H1 (cell line): ENCODE measurements at regions not wholly inside any gene's neighbourhood (a gene's known extent, or its start where the extent isn't known, plus 50 kb on each side); places are given as distances from the start of the nearest gene placed in this dataset.

Experiments
- CTCF ChIA-PET: fragments of 300-600 bp; sonication (Branson Sonifier 250); formaldehyde crosslinking; loops from one replicate; lab custom pipeline; 2021; ENCODE audit not compliant: partially characterized antibody; lab: Charles Lee
- POLR2A ChIA-PET: fragments of 300-600 bp; sonication (Branson Sonifier 250); formaldehyde crosslinking; loops from one replicate; lab custom pipeline; 2021; ENCODE audit warnings: inconsistent platforms; ENCODE audit not compliant: partially characterized antibody; lab: Charles Lee
- DNase-seq, 2 experiments: peaks; one replicate each; pipeline versions ENCODE4 v3.0.0 to v3.0.0-alpha.2; 2010 to 2022; ENCODE audit warnings: low spot score in 2 of 2, low read depth in 1 of 2, mixed read lengths in 1 of 2
- FAIRE-seq: peaks from 2 replicates; lab custom pipeline; 2011; peaks lifted over from hg19 to GRCh38; lab: Jason Lieb, UNC
- H2AFZ ChIP-seq: 2 replicates; pipeline ENCODE4 v1.8.1; 2012; ENCODE audit warnings: low read length, inconsistent platforms
- H2AK5ac ChIP-seq: 2 replicates; pipeline ENCODE4 v1.6.1; 2013; ENCODE audit warnings: low read depth, low read length
- H2BK120ac ChIP-seq: replicated peaks from 2 replicates; pipeline ENCODE3; 2013; ENCODE audit warnings: low read depth, low read length, inconsistent platforms
- H2BK12ac ChIP-seq: 2 replicates; pipeline ENCODE4 v1.6.1; 2013; ENCODE audit warnings: low read depth, low read length
- H2BK15ac ChIP-seq: 2 replicates; pipeline ENCODE4 v1.6.1; 2013; ENCODE audit warnings: low read length
- H2BK20ac ChIP-seq: 2 replicates; pipeline ENCODE4 v1.6.1; 2013; ENCODE audit warnings: low read length
- H2BK5ac ChIP-seq: 2 replicates; pipeline ENCODE4 v1.6.1; 2013; ENCODE audit warnings: low read depth, low read length
- H3K14ac ChIP-seq: 2 replicates; pipeline ENCODE4 v1.6.1; 2013; ENCODE audit warnings: inconsistent platforms; ENCODE audit not compliant: insufficient read length
- H3K18ac ChIP-seq: 2 replicates; pipeline ENCODE4 v1.6.1; 2013; ENCODE audit warnings: low read length; ENCODE audit errors: extremely low read depth
- H3K23ac ChIP-seq: 2 replicates; pipeline ENCODE4 v1.6.1; 2013; ENCODE audit warnings: inconsistent platforms; ENCODE audit not compliant: insufficient read length
- H3K23me2 ChIP-seq: 2 replicates; pipeline ENCODE4 v1.6.1; 2013; ENCODE audit warnings: low read depth, low read length
- H3K27ac ChIP-seq: 2 replicates; pipeline ENCODE4 v1.6.1; 2011; ENCODE audit warnings: low read depth, low read length, inconsistent platforms
- H3K27me3 ChIP-seq, 4 experiments: replicated peaks in 1 of 4; 1 replicate in 1 of 4; 2 replicates in 3 of 4; pipeline versions ENCODE4 v1.6.1 to v1.8.1; 2011 to 2013; ENCODE audit warnings: low read length in 3 of 4, mild to moderate bottlenecking in 3 of 4, inconsistent platforms in 2 of 4, mixed read lengths in 2 of 4, moderate library complexity in 1 of 4; ENCODE audit not compliant: control insufficient read depth in 3 of 4, insufficient read depth in 3 of 4; ENCODE audit errors: extremely low read depth in 1 of 4
- H3K36me3 ChIP-seq, 4 experiments: 2 replicates each; pipeline versions ENCODE4 v1.6.1 to v1.8.1; 2011 to 2013; ENCODE audit warnings: mild to moderate bottlenecking in 4 of 4, low read length in 3 of 4, moderate library complexity in 2 of 4, control low read depth in 1 of 4, inconsistent platforms in 1 of 4; ENCODE audit not compliant: insufficient read depth in 4 of 4, control insufficient read depth in 2 of 4
- H3K4ac ChIP-seq: replicated peaks from 2 replicates; pipeline ENCODE3; 2013; ENCODE audit warnings: low read length, low read depth, mixed read lengths, inconsistent platforms; ENCODE audit not compliant: insufficient read length
- H3K4me1 ChIP-seq, 4 experiments: replicated peaks in 1 of 4; 1 replicate in 1 of 4; 2 replicates in 3 of 4; pipeline versions ENCODE4 v1.6.1 to v1.8.1; 2011 to 2013; ENCODE audit warnings: low read length in 3 of 4, inconsistent platforms in 2 of 4, mixed read lengths in 1 of 4; ENCODE audit not compliant: insufficient read depth in 4 of 4, control insufficient read depth in 3 of 4
- H3K4me2 ChIP-seq, 2 experiments: 2 replicates each; pipeline versions ENCODE4 v1.6.1 to v1.8.1; 2011 to 2013; ENCODE audit warnings: low read depth in 2 of 2, low read length in 2 of 2, control low read depth in 1 of 2, inconsistent platforms in 1 of 2, mild to moderate bottlenecking in 1 of 2; ENCODE audit not compliant: insufficient read depth in 1 of 2
- H3K4me3 ChIP-seq, 4 experiments: fragments of 200-600, 300-600 bp in 1 of 4; sonication (generic), shearing (Covaris generic), sonication (Bioruptor Twin) in 1 of 4; 2 replicates each; pipeline versions ENCODE4 v1.5.1 to v1.8.1; 2011 to 2016; ENCODE audit warnings: low read length in 4 of 4, low read depth in 3 of 4, control low read depth in 2 of 4, inconsistent platforms in 2 of 4, mild to moderate bottlenecking in 2 of 4, mixed read lengths in 1 of 4, moderate library complexity in 1 of 4; ENCODE audit not compliant: insufficient read depth in 2 of 4; ENCODE audit errors: extremely low read depth in 1 of 4
- H3K56ac ChIP-seq: replicated peaks from 2 replicates; pipeline ENCODE3; 2013; ENCODE audit warnings: low read depth, mild to moderate bottlenecking, mixed read lengths, low read length, inconsistent platforms; ENCODE audit not compliant: insufficient read length
- H3K79me1 ChIP-seq: 2 replicates; pipeline ENCODE4 v1.6.1; 2013; ENCODE audit warnings: low read depth, low read length, control low read depth
- H3K79me2 ChIP-seq, 2 experiments: 2 replicates each; pipeline versions ENCODE4 v1.6.1 to v1.8.1; 2012 to 2013; ENCODE audit warnings: low read length in 2 of 2, mild to moderate bottlenecking in 2 of 2, inconsistent platforms in 1 of 2; ENCODE audit not compliant: insufficient read depth in 2 of 2, control insufficient read depth in 1 of 2
- H3K9ac ChIP-seq, 4 experiments: replicated peaks in 1 of 4; 1 replicate in 1 of 4; 2 replicates in 3 of 4; pipeline versions ENCODE4 v1.6.1 to v1.8.1; 2011 to 2013; ENCODE audit warnings: low read depth in 3 of 4, low read length in 3 of 4, control low read depth in 2 of 4, mild to moderate bottlenecking in 2 of 4, moderate library complexity in 2 of 4, inconsistent platforms in 1 of 4; ENCODE audit errors: extremely low read depth in 1 of 4
- H3K9me3 ChIP-seq, 2 experiments: 2 replicates each; pipeline versions ENCODE4 v1.6.1 to v1.8.1; 2012 to 2013; ENCODE audit warnings: mild to moderate bottlenecking in 2 of 2, moderate library complexity in 2 of 2, control low read depth in 1 of 2, inconsistent platforms in 1 of 2, low read depth in 1 of 2, low read length in 1 of 2, mixed read lengths in 1 of 2; ENCODE audit not compliant: insufficient read depth in 2 of 2
- H4K20me1 ChIP-seq, 2 experiments: replicated peaks in 1 of 2; 2 replicates each; pipeline versions ENCODE3 to v1.8.1; 2011 to 2013; ENCODE audit warnings: inconsistent platforms in 2 of 2, low read length in 2 of 2, mild to moderate bottlenecking in 1 of 2; ENCODE audit not compliant: insufficient read depth in 2 of 2, control insufficient read depth in 1 of 2
- H4K5ac ChIP-seq: 2 replicates; pipeline ENCODE4 v1.6.1; 2013; ENCODE audit warnings: low read length, low read depth, mixed read lengths, inconsistent platforms; ENCODE audit not compliant: insufficient read length
- H4K8ac ChIP-seq: 2 replicates; pipeline ENCODE4 v1.8.0; 2013; ENCODE audit warnings: mild to moderate bottlenecking, moderate library complexity, low read length, inconsistent platforms; ENCODE audit not compliant: insufficient read depth; ENCODE audit errors: extremely low read depth
- H4K91ac ChIP-seq: replicated peaks from 2 replicates; pipeline ENCODE3; 2013; ENCODE audit warnings: low read length, mixed read lengths, inconsistent platforms; ENCODE audit not compliant: insufficient read length
- BCL11A ChIP-seq, 2 experiments: IDR thresholded peaks; one replicate each; pipeline ENCODE4 v1.6.1; 2011; ENCODE audit warnings: low read depth in 2 of 2, low read length in 2 of 2, mild to moderate bottlenecking in 2 of 2
- CBX8 ChIP-seq: fragments of 300-800, 300-1000 bp; sonication (generic); IDR thresholded peaks from 2 replicates; pipeline ENCODE4 v1.7.1; 2016; ENCODE audit warnings: low read depth, low read length, borderline replicate concordance
- CREB1 ChIP-seq: IDR thresholded peaks from 2 replicates; pipeline ENCODE4 v1.6.1; 2012; ENCODE audit warnings: inconsistent platforms
- RNF2 ChIP-seq: fragments of 200-900, 300-1000 bp; sonication (generic); IDR thresholded peaks from 2 replicates; pipeline ENCODE4 v1.7.1; 2016; ENCODE audit warnings: borderline replicate concordance, low read depth, mild to moderate bottlenecking, antibody characterized with exemption, low read length; ENCODE audit not compliant: poor library complexity, severe bottlenecking; ENCODE audit errors: missing control alignments
- SIN3A ChIP-seq, 2 experiments: IDR thresholded peaks in 1 of 2; conservative IDR thresholded peaks in 1 of 2; 2 replicates each; pipeline ENCODE4 v1.6.1; 2011 to 2012; ENCODE audit warnings: low read length in 2 of 2, improper control_type of control experiment in 1 of 2, low read depth in 1 of 2, mild to moderate bottlenecking in 1 of 2
- TBP ChIP-seq: IDR thresholded peaks from 2 replicates; pipeline ENCODE4 v1.6.1; 2011; ENCODE audit warnings: low read depth, low read length, improper control_type of control experiment
- ZNF274 ChIP-seq: IDR thresholded peaks from 2 replicates; pipeline ENCODE4 v1.7.0; 2012; ENCODE audit warnings: low read length, borderline replicate concordance; ENCODE audit errors: extremely low read depth
- WGBS, 2 experiments: shearing (Covaris generic) in 1 of 2; methylation state at CpG; one replicate each; pipeline versions ENCODE4 v1.1.6 to v1.1.7; 2013 to 2015; ENCODE audit warnings: low lambda C conversion rate in 2 of 2, mixed read lengths in 2 of 2, inconsistent platforms in 1 of 2, low coverage in 1 of 2, missing lambda C conversion rate in 1 of 2; ENCODE audit not compliant: insufficient replicate concordance in 2 of 2, insufficient coverage in 1 of 2, insufficient read length in 1 of 2; ENCODE audit errors: extremely low coverage in 1 of 2, missing lambda C conversion rate in 1 of 2; 5-methylcytosine and 5-hydroxymethylcytosine counted together

DNA sequence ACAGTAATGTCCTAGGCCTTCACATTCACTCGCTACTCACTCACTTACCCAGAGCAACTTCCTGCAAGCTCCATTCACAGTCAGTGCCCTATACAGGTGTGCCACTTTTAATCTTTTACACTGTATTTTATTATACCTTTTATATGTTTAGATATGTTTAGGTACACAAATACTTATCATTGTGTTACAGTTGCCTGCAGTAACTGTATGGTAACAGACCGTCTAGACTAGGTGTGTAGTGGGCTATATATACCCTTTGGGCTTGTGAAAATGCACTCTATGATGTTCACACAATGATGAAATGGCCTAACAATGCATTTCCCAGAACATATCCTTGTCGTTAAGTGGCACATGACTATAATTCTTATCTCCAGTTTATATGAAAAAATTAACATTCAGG lies 204.5 kb upstream of the HMCN1 start:
- no peak overlapping the region for H2BK15ac ChIP-seq
- no peak overlapping the region for H2BK12ac ChIP-seq
- 90% methylated on average over 3 of the region's 3 CpGs; no CpG with 5 or more reads in 1 of the 2 experiments for WGBS, 2 experiments
- no peak for DNase-seq
- H3K4ac ChIP-seq = no peak overlapping the region
- H3K14ac ChIP-seq = no peak overlapping the region
- H3K27me3 ChIP-seq = no peaks in the 10 kb centered on the region; a peak in 1 of 7 replicates
- no peak overlapping the region for H4K8ac ChIP-seq
- H3K79me2 ChIP-seq = no peaks in the 10 kb centered on the region
- H3K27ac ChIP-seq = no peak overlapping the region
- no peaks in the 10 kb centered on the region for H3K79me1 ChIP-seq
- H4K91ac ChIP-seq = no peak overlapping the region
- no peak overlapping the region for H2BK20ac ChIP-seq
- no peak overlapping the region for H3K4me3 ChIP-seq
- H3K18ac ChIP-seq = no peak overlapping the region
- H2BK5ac ChIP-seq = no peak overlapping the region
- H4K20me1 ChIP-seq = no peaks in the 10 kb centered on the region
- no peak overlapping the region for H3K9ac ChIP-seq
- TF ChIP-seq TBP = no peak
- no peak for TF ChIP-seq BCL11A (IDR thresholded peaks at IDR 0.05; ENCODE audit: low read depth in 2 of 2, low read length in 2 of 2)
- no peak for TF ChIP-seq ZNF274
- no peak for TF ChIP-seq CREB1
- no peak for TF ChIP-seq RNF2
- TF ChIP-seq SIN3A (conservative IDR thresholded peaks at IDR 0.05 in 1 of 2, IDR thresholded peaks at IDR 0.05 in 1 of 2; ENCODE audit: low read depth in 1 of 2, low read length in 2 of 2) = no peak
- TF ChIP-seq CBX8 = no peak
- no peak overlapping the region for H3K4me2 ChIP-seq
- 0 out of 4 replicates have a peak, but pooled peaks cover 2 to 9% of the 10 kb centered on the region in 2 experiments for H3K9me3 ChIP-seq
- ChIA-PET POLR2A (no interaction called here), CTCF (interaction anchor here (1.5 kb wide), 1 partner anchor 33 kb away, joined by 3 read pairs; no protein-coding TSS in a partner anchor)
- no peak overlapping the region for H3K56ac ChIP-seq
- no peak overlapping the region for H2BK120ac ChIP-seq
- H3K4me1 ChIP-seq = no peaks in the 10 kb centered on the region; a peak in 2 of 7 replicates
- no peak overlapping the region for H3K23ac ChIP-seq
- no peak overlapping the region for H2AFZ ChIP-seq
- H4K5ac ChIP-seq = no peak overlapping the region
- H2AK5ac ChIP-seq = no peak overlapping the region
- H3K36me3 ChIP-seq = no peaks in the 10 kb centered on the region
- no peaks in the 10 kb centered on the region for H3K23me2 ChIP-seq
- FAIRE-seq = no peak
